ENCODE measurements at regions not wholly inside any gene's neighbourhood (a gene's known extent, or its start where the extent isn't known, plus 50 kb on each side); places are given as distances from the start of the nearest gene placed in this dataset.

DNA sequence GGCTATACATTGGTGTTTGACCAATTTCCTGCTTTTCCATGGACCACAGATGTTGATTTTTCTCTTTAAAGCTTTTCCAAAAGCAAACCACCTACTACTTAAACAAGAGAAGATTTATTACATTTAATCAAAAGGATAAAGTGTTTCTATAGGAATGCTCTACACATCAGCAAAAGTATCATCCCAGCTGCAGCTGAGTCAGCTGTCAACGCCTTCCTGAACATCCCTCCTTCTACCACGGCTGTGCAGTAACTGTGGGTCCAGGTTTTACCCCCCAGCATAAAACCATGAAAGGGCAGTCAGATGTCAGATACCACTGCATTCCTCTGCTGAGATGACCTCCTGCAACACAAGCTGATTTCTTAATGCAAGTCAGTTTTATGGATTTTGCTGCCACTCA is 524.5 kb upstream of the MEX3C start:
- Histone ChIP-seq H3K36me3 (no peaks in the 10 kb centered on the region), H3K9me3 (no peaks in the 10 kb centered on the region), H3K4me3 (no peak overlapping the region), H3K4me1 (no peaks in the 10 kb centered on the region), H3K27ac (no peak overlapping the region), H3K27me3 (no peaks in the 10 kb centered on the region)
- intact Hi-C loops (cut with DNase I; ENCODE audit: low total_unique reads) = no loop called here
- no peak for DNase-seq
- TF ChIP-seq POLR2A (IDR thresholded peaks at IDR 0.05) = no peak
- TF ChIP-seq, protein P1, sequence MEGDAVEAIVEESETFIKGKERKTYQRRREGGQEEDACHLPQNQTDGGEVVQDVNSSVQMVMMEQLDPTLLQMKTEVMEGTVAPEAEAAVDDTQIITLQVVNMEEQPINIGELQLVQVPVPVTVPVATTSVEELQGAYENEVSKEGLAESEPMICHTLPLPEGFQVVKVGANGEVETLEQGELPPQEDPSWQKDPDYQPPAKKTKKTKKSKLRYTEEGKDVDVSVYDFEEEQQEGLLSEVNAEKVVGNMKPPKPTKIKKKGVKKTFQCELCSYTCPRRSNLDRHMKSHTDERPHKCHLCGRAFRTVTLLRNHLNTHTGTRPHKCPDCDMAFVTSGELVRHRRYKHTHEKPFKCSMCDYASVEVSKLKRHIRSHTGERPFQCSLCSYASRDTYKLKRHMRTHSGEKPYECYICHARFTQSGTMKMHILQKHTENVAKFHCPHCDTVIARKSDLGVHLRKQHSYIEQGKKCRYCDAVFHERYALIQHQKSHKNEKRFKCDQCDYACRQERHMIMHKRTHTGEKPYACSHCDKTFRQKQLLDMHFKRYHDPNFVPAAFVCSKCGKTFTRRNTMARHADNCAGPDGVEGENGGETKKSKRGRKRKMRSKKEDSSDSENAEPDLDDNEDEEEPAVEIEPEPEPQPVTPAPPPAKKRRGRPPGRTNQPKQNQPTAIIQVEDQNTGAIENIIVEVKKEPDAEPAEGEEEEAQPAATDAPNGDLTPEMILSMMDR (IDR thresholded peaks at IDR 0.05) = no peak

DNA sequence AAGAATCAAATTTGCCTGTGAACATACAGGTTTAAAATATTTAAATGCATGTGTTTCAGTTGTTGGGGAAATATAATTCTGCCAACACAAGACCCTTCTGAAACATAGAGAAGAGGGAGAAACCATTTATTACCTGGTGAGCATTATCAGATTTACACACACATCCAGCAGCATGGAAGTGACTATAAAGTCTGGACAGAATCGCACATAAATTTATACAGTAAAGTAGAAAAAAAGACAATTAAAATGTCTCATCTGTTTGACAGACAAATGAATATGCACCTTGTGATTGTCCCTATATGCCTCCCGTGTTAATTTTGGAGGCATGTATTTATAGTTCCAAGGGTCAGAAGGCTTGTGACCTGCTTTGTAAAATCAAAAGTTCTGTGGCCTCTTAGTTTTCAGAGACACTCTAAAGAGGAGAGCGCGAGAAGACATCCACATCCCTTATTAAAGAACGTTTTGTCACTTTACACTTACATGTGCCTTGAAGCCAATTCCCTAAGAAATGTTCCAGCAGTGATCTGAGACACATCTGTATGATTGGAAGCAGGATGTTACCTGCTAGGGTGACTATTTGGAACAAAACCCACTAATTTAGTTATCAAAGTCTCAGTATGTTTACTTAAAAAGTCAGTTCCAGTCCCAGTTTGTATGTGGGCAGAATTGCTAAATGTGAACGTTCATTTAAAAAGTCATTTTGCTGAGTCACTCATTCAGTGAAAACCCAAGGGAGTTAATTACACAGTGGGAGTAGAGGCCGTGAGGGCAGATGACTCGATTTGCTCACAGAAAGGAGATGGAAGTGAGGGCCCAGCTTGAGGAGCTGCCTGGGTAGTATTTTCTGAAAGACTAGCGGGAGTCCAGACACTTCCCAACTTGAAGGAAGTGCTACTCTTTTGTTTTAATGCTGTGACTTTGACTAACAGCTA is 527.6 kb upstream of the MEX3C start:
- no peak for DNase-seq
- no peaks in the 10 kb centered on the region for H3K36me3 ChIP-seq
- intact Hi-C loops (cut with DNase I; ENCODE audit: low total_unique reads) = no loop called here

GRCh38 chr18:51726614-51727013 is 529.1 kb upstream of the MEX3C start:
- no peak for DNase-seq
- Histone ChIP-seq H3K9me3 (no peaks in the 10 kb centered on the region), H3K4me3 (no peak overlapping the region), H3K27ac (no peak overlapping the region), H3K36me3 (no peaks in the 10 kb centered on the region), H3K27me3 (no peaks in the 10 kb centered on the region), H3K4me1 (no peaks in the 10 kb centered on the region)
- intact Hi-C loops (cut with DNase I; ENCODE audit: low total_unique reads) = no loop called here
- TF ChIP-seq, protein P1 (IDR thresholded peaks at IDR 0.05) = no peak
- TF ChIP-seq POLR2A (IDR thresholded peaks at IDR 0.05) = no peak

More for the DNA sequence above, 527.6 kb upstream of the MEX3C start:
- no peak overlapping the region for H3K27ac ChIP-seq
- no peaks in the 10 kb centered on the region for H3K4me1 ChIP-seq
- H3K4me3 ChIP-seq = no peak overlapping the region
- no peaks in the 10 kb centered on the region for H3K27me3 ChIP-seq
- no peak for TF ChIP-seq POLR2A (IDR thresholded peaks at IDR 0.05)
- TF ChIP-seq, protein P1 (IDR thresholded peaks at IDR 0.05) = no peak
- H3K9me3 ChIP-seq = no peaks in the 10 kb centered on the region

DNA sequence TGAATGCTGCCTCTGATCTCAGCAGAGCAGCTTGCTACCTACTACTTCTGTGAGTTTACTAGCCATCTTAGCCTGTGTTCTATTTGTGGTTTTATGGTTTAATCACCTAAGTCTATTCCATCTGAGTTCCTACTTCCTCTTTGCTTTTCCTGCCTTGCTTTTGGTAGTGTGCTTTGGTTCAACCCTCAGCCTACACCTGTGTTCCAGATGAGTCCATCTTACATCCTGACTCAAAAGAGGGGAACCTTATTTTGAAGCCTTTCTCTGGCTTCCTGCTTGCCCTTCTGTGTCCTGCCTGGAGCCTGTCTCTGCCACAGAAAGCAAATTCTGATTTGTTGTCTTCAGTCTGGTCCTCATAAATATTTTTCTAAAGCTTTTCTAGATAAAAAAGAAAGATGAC is 530.3 kb upstream of the MEX3C start:
- Histone ChIP-seq H3K36me3 (no peaks in the 10 kb centered on the region), H3K27me3 (no peaks in the 10 kb centered on the region), H3K4me3 (no peak overlapping the region), H3K27ac (no peak overlapping the region), H3K9me3 (no peaks in the 10 kb centered on the region), H3K4me1 (no peaks in the 10 kb centered on the region)
- intact Hi-C loops (cut with DNase I; ENCODE audit: low total_unique reads) = no loop called here
- TF ChIP-seq, protein P1 (IDR thresholded peaks at IDR 0.05) = no peak
- TF ChIP-seq POLR2A (IDR thresholded peaks at IDR 0.05) = no peak
- DNase-seq = no peak

- no peak for TF ChIP-seq POLR2A (IDR thresholded peaks at IDR 0.05)
- TF ChIP-seq, protein P1 (IDR thresholded peaks at IDR 0.05) = no peak
- no peak for DNase-seq
- H3K4me3 ChIP-seq = no peak overlapping the region
- H3K36me3 ChIP-seq = no peaks in the 10 kb centered on the region
- intact Hi-C loops (cut with DNase I; ENCODE audit: low total_unique reads) = no loop called here
- no peaks in the 10 kb centered on the region for H3K9me3 ChIP-seq
- H3K27me3 ChIP-seq = no peaks in the 10 kb centered on the region
- no peak overlapping the region for H3K27ac ChIP-seq
- no peaks in the 10 kb centered on the region for H3K4me1 ChIP-seq
These were observed 533.6 kb upstream of the MEX3C start for GRCh38 chr18:51731070-51731469.

Measured in uterus (tissue), 3 donors.